HL-60 (cell line): ENCODE measurements at regions not wholly inside any gene's neighbourhood (a gene's known extent, or its start where the extent isn't known, plus 50 kb on each side); places are given as distances from the start of the nearest gene placed in this dataset.

Experiments
- GABPA ChIP-seq: IDR thresholded peaks from 2 replicates; pipeline ENCODE4 v1.6.1; 2012; ENCODE audit warnings: low read depth
- POLR2AphosphoS5 ChIP-seq: IDR thresholded peaks from 2 replicates; pipeline ENCODE4 v1.6.1; 2012; ENCODE audit warnings: low read depth
- SPI1 ChIP-seq: IDR thresholded peaks from 2 replicates; pipeline ENCODE4 v1.6.1; 2012; ENCODE audit warnings: low read depth, mild to moderate bottlenecking, borderline replicate concordance
- TF ChIP-seq, protein P1 (sequence below): IDR thresholded peaks from one replicate; pipeline ENCODE4 v1.5.1; 2011; ENCODE audit warnings: low read length, control low read depth, inconsistent platforms; ENCODE audit not compliant: insufficient read depth
- TF ChIP-seq, protein P2 (sequence below): IDR thresholded peaks from 2 replicates; pipeline ENCODE4 v1.6.1; 2012; ENCODE audit warnings: low read depth; ENCODE audit not compliant: insufficient replicate concordance

GRCh38 chr2:208586516-208586915 lies 179.9 kb downstream of the PTH2R start:
- TF ChIP-seq, protein P1, sequence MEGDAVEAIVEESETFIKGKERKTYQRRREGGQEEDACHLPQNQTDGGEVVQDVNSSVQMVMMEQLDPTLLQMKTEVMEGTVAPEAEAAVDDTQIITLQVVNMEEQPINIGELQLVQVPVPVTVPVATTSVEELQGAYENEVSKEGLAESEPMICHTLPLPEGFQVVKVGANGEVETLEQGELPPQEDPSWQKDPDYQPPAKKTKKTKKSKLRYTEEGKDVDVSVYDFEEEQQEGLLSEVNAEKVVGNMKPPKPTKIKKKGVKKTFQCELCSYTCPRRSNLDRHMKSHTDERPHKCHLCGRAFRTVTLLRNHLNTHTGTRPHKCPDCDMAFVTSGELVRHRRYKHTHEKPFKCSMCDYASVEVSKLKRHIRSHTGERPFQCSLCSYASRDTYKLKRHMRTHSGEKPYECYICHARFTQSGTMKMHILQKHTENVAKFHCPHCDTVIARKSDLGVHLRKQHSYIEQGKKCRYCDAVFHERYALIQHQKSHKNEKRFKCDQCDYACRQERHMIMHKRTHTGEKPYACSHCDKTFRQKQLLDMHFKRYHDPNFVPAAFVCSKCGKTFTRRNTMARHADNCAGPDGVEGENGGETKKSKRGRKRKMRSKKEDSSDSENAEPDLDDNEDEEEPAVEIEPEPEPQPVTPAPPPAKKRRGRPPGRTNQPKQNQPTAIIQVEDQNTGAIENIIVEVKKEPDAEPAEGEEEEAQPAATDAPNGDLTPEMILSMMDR: no peak
- TF ChIP-seq POLR2AphosphoS5 (no peak), GABPA (no peak), SPI1 (no peak)
- TF ChIP-seq, protein P2, sequence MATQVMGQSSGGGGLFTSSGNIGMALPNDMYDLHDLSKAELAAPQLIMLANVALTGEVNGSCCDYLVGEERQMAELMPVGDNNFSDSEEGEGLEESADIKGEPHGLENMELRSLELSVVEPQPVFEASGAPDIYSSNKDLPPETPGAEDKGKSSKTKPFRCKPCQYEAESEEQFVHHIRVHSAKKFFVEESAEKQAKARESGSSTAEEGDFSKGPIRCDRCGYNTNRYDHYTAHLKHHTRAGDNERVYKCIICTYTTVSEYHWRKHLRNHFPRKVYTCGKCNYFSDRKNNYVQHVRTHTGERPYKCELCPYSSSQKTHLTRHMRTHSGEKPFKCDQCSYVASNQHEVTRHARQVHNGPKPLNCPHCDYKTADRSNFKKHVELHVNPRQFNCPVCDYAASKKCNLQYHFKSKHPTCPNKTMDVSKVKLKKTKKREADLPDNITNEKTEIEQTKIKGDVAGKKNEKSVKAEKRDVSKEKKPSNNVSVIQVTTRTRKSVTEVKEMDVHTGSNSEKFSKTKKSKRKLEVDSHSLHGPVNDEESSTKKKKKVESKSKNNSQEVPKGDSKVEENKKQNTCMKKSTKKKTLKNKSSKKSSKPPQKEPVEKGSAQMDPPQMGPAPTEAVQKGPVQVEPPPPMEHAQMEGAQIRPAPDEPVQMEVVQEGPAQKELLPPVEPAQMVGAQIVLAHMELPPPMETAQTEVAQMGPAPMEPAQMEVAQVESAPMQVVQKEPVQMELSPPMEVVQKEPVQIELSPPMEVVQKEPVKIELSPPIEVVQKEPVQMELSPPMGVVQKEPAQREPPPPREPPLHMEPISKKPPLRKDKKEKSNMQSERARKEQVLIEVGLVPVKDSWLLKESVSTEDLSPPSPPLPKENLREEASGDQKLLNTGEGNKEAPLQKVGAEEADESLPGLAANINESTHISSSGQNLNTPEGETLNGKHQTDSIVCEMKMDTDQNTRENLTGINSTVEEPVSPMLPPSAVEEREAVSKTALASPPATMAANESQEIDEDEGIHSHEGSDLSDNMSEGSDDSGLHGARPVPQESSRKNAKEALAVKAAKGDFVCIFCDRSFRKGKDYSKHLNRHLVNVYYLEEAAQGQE: no peak
